GM18520 (cell line): ENCODE measurements at regions not wholly inside any gene's neighbourhood (a gene's known extent, or its start where the extent isn't known, plus 50 kb on each side); places are given as distances from the start of the nearest gene placed in this dataset.

Experiments used
- ATAC-seq: cut with Tn5 transposase; IDR thresholded peaks from one replicate; pipeline ENCODE4 v1.9.1; 2021; ENCODE audit not compliant: unreplicated experiment

DNA sequence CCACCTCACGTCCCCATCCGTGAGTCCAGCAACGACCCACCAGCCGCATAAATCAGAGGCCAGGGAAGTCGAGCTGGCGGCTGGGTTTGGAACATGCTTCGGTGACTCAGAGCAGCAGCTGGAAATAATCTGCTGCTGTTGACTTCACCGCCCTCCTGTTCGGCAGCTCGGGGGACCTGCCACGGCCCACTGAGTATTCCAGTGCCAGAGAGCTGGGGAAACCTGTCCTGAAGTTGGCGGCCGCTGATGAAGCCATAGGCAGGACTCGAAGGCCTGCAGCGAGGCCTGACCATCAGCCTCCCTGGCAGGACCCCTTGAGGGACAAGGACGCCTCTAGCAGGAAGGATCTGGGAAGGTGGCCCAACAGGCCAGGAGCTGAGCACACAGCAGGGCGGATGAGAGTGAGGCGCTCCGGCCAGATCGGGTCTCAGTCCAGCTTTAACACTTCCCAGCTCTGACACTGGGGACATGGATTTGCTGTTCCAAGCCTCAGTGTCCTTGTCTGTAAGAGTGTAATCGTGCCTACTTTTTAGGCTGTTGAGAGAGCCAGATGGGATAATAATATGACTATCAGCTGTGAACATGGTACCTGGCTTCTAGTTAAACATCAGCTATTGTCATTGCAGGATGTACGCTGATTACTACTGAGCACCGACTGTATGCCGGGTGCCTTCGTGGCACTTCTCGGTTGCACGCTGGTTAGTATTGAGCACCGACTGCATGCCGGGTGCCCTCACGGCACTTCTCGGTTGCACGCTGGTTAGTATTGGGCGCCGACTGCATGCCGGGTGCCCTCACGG, 50.4 kb upstream of the CIBAR2 start:
- ATAC-seq, result no peak

DNA sequence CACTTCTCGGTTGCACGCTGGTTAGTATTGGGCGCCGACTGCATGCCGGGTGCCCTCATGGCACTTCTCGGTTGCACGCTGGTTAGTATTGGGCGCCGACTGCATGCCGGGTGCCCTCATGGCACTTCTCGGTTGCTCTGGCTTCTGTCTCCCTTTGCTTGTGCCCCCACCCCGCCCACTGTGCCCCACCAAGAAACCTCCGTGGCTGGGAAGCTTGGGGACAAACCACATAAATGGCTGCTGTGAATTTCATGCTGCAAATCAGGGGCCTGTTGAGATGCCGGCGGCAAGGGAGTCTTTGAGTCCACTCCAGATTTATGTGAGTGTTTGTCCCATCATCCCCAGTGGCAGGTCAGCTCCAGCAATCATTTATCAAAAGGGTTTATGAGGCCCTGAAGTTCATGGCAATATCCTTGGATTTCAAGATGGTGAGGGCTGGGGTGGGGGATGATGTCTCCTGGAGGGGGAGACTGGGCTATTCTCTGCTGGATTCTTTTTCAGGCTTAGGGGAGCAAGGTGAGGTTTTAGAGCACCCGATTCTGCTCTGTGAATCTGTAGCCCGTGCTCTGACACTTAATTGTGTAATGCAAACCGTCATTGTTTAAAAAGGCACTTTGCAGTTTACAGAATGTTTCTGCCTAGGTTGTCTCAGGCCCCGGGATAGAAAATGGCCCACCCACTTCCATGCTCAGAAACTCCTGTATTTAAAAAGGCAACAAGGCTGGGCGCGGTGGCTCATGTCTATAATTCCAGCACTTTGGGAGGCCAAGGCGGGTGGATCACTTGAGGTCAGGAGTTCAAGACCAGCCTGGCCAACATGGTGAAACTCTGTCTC, 51.2 kb upstream of the CIBAR2 start:
- no peak for ATAC-seq

DNA sequence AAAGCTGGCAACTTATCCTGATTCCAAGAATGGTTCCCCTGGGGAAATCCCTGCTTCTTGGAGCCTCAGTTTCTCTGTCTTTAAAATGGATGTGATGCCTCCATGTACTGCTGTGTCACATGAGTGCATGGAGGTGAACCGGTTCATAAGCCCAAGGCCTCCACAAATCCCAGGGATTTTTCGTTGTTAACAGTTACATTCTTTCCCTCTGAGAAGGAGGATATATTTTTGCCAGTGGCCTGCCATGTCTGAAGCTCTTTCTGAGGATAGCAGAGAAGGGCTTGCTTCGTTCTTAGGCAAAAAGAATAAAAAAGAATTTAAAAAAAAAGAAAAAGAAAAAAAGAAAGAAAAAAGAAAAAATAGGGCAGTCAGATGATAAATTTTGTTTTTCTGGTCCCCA, 52.2 kb upstream of the CIBAR2 start:
- no peak for ATAC-seq

DNA sequence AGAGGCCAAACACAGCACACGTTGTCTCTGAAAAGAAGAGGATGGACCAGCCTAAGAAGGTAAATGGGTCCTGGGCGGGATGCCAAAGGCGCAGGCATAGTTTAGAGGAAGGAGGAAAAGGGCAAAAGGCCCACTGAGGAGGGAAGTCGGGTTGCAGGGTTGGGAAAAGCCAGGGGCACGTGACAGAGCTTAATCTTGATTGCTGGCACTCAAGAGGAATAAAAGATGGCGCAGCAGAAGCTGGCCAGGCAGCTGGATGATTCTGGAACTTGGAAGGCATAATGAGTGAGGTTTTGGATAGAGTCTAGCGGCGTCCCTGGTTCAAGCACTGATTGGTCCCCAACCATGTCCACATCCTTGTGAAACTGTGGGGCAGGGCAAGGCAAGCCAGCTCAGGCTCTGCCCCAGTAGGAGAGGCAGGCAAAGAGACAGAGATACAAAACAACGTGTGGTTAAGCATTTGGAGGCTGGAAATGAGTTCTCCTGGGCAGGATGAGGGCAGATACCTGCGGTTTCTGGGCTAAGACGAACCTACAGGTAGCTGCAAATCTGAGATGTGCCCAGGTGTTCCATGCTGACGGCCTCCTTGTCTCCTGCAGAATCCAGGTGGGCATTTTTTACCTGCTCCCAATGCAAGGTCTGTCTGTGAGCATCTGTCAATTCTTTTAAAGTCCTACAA, 52.7 kb upstream of the CIBAR2 start:
- no peak for ATAC-seq

DNA sequence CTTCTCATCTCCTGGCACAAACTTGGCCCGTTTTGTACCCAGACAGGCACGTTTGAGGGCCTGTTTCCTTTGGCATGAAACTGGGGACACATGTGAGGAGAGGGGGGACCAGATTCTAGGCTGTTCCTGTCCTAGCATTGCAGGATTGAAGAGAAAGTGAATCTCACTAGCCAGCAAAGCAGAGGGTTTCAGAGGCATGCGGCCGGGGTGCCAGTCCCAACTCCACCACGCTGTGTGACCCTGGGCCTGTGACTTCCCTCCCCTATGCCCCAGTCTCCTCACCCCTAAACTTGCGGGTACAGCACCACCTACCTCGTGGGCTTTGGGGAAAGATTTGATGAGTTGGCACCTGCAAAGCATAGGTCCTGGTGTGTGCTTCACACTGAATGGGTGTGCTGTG, 53.5 kb upstream of the CIBAR2 start:
- no peak for ATAC-seq

DNA sequence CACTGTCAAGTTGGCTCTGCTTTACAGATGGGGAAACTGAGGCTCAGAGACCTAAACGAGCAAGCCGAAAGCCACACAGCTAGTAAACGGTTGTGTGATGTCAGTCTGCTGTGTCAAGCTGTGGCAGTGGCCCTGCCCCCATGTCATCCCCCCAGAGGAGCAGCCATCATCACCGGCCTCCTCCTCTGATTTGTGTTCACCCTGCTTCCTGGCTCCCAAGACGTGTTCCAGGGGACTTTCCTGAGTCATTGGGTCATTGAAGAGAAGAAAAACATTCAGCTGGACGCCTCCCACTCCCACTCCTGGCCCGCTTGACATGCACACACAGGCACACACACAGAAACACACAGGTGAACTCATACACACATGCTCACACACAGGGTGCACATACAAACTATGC, 54.0 kb upstream of the CIBAR2 start:
- no peak for ATAC-seq

DNA sequence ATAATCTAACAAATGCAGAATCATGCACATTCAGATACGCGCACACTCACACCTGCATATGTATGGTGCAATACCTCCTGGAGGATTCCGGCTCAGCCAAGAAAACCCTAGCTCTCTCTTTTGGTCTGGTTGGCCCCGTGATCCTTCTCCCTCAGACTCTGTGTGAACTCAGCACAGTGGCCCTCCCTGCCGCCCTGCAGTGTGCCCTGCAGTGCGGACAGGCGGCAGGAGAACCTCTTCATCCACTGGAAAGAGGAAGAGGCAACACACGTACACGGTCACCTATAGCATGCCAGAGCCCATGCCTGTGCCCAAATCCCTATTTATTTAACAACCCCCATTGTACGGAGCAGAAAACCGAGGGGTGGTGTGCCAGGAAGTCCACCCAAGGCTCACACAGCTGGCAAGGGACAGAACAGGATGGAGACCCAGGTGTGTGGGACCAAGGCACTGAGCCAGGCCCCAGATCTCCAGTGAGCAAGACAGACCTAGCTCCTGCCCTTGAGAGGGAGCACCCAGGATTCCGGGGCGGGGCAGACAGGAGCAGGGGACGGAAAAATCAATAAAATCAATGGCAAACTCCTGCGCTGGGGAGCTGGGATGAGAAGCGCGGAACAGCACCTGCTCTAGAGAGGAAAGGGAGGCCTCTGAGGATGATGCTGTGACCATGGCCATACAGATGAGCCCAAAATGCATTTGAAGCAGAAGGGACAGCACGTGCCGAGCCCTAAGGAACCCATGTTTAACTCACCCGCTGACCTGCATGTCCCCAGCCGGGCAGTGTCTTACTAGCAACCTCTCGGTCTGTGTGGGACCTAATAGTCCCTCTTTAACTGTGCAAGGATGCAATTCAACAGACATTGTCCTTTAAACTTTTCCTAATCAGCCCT, 54.7 kb upstream of the CIBAR2 start:
- ATAC-seq, result no peak

DNA sequence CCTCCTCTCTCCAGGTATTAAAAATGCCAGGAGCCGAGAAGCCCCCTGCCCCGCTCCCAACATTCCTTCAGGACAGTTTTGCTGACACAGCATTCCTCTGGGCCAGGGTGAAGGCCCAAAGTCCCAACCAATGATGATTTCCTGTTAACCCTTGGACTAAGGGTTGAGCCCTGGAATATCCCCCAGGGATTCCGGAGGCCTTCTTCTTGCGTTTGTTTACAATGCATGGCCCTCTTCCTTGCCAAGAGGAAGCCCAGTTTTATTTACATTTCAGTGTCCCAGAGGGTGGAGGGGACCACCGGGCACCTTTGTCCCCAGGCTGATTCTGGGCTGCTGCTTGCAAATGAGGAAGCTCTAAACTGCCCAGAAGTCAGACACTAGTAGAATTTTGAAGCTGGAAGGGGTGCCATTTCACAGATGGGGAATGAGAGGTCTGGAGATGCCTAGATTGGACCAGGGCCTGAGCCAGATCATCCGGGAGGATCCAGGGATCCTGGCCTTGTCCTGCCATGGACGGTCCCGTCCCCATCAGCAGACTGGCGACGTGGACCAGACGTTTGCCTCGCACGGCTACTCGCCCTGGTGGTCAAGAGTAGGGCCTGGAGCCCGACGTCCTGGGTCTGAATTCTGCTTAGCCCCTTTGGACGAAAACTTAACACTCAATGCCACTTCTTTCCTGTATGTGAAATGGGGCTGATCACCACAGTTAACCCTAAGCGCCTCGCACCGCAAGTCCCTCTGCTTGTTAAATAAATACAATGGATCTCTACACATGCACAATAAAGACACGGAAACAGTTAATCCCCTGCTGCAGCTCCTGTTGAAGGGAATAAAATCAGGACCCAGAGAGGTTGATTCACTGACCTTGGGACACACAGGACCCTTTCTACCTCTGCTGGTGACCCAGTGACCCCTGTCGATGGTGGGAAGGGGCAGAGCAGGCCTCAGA, 55.6 kb upstream of the CIBAR2 start:
- ATAC-seq, result no peak

DNA sequence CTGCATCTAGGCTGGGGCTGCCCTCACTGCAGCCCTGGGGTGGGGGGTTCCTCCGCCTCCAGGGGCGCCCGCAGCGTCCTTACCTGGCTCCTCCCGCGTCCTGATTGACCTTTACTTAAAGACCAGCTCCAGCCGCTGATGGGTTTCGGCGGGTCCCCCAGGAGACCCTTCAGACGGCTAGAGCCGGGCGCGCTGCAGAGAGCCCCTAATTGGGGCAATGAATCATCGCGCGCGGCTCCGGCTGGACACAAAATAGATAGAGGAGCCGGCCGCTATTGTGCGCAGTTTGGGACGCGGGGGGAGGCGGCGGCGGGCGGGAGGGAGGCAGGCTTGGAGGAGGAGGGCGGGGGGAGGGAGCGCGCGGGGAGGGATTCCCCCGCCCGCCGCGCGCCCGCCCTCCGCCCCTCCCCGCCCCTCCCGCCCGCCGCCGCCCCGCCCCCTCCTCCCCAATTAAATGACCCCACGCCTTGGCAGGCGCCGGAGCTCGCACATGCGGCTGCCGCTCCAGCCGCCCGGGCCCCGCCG, 56.5 kb upstream of the CIBAR2 start:
- no peak for ATAC-seq

DNA sequence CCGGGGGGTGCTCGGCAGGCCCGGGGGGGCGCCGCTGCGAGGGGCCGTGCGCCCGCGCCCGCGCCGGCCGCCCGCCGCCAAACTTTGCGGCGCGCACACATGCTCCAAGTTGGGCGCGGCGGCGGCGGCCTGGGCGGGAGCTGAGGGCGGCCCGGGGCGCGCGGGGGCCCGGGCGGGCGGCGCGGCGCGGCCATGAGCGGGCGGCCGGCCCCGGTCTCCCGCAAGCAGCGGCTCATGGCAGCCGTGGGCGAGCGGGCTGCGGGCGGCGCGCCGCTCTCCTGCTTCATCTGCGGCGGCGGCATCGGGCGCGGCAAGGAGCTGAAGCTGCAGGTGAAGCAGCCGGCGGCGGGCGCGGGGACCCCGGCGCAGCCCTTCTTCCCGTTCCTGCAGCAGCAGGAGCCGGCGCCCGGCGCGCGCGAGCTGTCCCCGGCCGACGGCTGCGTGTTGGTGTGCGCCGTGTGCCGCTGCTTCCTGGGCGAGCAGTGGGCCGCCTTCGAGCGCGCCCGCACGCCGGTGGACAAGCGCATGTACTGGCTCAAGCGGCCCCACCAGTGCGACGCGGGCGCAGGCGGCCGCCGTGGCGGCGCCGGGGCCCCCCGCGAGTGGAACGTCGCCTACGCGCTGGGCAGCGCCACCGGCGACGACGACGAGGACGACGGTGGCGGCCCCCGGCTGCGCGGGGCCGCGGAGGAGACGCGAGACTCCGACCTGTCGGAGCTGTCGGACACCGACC, 57.2 kb upstream of the CIBAR2 start:
- no peak for ATAC-seq

DNA sequence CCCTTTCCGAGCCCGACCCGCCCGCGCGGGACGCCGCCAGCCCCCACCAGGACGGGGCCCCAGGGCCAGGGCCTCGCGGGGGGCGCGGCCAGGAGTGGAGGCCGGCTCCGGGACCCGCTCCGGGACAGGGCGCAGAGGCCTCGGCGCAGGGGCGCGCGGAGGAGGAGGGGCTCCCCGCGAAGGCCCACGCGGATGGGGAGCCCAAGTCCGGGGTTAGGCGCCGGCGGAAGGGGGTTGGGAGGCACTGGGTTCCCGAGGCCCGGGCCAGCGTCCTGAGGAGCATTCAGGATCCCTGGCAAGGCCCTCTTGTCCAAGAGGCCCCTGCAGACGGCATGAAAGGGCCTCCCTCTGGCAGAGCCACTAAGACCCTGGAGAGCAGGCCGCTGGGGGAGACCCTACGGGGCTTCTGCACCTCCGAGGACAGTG, 57.8 kb upstream of the CIBAR2 start:
- no peak for ATAC-seq

DNA sequence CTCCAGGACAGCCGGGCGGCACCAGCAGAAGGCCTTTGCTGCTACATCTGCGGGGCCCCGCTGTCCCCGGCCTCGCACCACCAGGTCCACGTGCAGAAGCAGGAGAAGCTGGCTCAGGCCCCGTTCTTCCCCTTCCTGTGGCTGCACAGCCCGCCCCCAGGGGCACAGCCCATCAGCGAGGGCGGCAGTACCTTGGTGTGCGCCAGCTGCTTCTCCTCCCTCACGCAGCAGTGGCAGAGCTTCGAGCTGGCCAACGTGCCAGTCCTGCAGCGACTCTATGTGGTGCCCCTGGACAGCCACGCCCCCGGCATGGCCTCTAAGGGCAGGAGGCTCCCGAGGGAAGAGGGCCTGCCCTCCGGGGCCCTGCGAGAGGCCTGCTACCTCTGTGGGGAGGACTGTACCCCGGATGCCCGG, 58.3 kb upstream of the CIBAR2 start:
- ATAC-seq, result no peak

DNA sequence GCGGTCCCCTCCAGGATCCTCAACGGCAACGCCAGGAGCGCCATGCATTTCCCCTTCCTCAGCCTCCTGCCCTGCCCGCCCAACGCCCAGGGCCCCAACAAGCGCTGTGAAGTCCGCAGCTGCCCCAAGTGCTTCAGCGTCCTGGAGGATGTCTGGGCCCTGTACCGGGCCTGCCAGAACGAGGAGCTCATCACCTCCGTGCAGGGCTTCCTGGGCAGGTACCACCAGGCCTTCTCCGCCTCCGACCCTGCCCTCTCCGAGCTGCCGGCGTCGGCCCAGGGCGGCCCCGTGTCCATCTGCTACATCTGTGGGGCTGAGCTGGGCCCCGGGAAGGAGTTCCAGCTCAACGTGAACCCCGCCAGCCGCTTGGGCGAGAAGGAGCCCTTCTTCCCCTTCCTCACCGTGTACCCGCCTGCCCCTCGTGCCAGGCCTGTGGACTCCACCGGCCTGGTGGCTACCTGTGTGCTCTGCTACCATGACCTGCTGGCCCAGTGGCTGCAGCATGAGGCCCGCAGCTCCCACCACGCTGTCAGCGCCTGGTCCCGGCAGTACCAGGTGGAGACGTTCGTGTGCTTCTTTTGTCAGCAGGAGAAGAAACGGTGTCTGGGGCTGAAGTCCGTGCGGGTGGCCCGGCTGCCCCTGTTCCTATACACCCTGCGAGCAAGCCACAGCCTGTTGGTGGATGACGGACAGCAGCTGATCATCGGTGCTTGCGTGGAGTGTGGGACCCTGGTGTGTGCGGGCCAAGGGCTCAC, 58.9 kb upstream of the CIBAR2 start:
- no peak for ATAC-seq

DNA sequence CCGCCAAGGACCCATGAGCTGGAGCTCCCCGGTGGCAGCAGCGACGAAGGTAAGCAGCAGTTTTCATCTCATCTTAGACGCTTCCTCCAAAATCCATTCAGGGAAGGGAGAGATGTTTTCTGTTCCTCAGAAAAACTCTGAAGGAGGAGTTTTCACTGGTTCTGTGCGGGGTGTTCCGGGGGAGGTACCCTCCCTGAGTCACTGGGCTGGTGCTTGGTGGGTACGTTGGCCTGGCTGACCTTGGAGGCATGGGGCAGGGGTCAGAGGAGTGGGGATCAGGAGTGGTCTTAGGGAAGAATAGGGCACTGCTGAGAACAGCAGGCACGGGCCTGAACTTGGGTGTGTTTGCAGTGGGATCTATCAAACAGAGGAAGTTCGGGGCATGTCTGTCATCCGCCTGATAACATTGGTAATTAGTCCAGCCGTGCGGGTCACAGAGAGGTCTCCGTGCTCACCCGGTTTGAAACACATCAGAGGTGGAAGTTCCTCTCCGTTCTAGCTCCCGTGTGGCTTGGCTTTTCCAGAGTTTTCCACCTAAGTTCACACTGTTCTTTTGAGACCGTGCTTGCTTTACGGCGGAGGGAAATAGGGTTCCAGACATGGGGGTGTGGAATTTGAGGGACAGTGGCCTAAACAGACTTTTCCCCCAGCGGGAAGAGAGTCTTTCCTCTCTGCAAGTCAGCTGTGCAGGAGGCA, 59.6 kb upstream of the CIBAR2 start:
- ATAC-seq, result no peak

DNA sequence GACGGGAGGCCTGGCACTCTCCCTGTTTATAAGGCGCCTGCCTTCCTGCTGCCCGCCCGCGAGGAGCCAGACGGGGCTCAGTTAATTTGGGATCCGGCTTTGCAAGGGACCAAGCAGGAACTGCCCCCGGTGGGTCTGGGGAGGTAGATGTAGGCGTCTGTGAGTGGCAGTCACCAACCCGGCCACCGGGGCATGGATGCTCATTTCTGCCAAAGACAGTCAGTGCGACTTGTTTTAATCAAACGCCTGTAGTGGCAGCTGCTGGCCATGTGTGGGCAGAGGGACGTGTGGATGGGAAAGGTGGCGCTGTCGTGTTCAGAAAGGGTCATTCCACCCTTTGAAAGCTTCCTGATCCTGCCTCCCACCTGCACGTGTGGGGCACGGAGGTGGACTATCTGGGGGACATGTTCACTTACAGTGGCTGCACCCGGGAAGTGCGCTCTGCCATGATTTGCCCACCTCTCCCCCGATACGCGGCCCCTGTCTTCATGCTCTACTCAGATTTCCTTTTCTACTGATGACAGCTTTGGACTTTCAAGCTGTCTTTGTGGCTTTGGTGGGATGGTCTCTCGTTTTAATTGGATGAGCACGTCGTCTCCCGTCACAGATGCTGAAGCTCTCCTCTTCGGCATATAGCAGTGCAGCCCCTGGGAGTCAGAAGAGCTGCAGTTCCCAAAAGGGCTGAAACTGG, 60.3 kb upstream of the CIBAR2 start:
- no peak for ATAC-seq

DNA sequence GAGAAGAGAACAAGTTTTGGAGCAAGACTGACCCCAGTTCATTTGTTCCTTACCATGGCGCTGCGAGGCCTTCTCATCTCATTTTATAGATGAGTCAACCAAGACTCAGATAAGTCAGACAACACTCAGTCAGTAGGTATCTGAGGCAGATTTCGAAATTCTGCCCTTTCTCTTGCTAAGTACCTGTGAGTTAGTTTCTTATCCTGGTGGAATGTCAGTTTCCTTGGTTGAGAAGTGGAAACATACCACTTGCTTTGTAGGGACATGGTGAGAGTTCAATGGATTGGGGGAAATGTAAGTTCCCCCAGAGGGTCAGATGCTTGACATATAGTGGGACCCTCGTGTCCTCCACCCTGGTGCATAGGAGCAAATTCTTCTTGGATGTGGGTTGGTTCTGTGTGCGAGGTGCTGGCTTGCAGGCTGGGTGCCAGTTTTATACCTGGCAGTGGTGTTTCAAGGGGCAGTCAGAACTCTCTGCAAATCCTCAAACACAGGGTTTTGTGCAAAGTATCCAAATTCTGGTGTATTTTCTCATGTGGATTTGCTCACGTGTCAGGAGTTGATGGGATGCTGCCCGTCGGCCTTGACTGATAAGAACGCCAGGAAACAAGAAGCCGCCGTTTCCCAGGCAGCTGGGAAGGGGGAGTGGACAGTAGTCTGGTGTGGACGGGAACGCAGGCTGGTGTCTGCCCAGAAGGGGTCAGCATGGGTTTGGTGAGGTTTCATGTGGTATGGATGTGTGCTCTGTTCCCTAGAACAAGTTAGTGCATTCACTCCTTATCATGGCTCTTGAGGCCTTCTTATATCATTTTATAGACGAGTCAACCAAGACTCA, 61.1 kb upstream of the CIBAR2 start:
- ATAC-seq, result no peak
